ENCODE measurements at regions not wholly inside any gene's neighbourhood (a gene's known extent, or its start where the extent isn't known, plus 50 kb on each side); places are given as distances from the start of the nearest gene placed in this dataset.

GRCh38 chr14:81903477-81903876 lies 369.8 kb upstream of the SEL1L start:
- H3K36me3 ChIP-seq (ENCODE audit: control insufficient read depth, insufficient read depth, low read length): no peaks in the 10 kb centered on the region
- no peaks in the 10 kb centered on the region for H3K4me1 ChIP-seq (ENCODE audit: control insufficient read depth, insufficient read depth, low read length)
- no peak for DNase-seq (ENCODE audit: low read depth in 4 of 6, low spot score in 6 of 6)
- WGBS (ENCODE audit: insufficient coverage): 85% methylated on average over 5 of the region's 5 CpGs
- H3K27ac ChIP-seq (ENCODE audit: low read depth, low read length): no peak overlapping the region
- no peaks in the 10 kb centered on the region for H3K27me3 ChIP-seq (ENCODE audit: control insufficient read depth, insufficient read depth, low read length)
- H3K4me3 ChIP-seq (ENCODE audit: low read depth, low read length): no peak overlapping the region
- H3K9me3 ChIP-seq (ENCODE audit: control insufficient read depth, insufficient read depth, low read length): peaks cover 6% of the 10 kb centered on the region

- Histone ChIP-seq H3K9me3 (ENCODE audit: control insufficient read depth, insufficient read depth, low read length) (no peaks in the 10 kb centered on the region), H3K4me1 (ENCODE audit: control insufficient read depth, insufficient read depth, low read length) (no peaks in the 10 kb centered on the region)
- no CpG with 5 or more reads among the region's 1 CpG for WGBS (ENCODE audit: insufficient coverage)
Observed at GRCh38 chr14:81927070-81927469, 393.4 kb upstream of the SEL1L start.

GRCh38 chr14:81931828-81932227 lies 398.2 kb upstream of the SEL1L start:
- no peaks in the 10 kb centered on the region for H3K27me3 ChIP-seq (ENCODE audit: control insufficient read depth, insufficient read depth, low read length)
- no CpG with 5 or more reads among the region's 1 CpG for WGBS (ENCODE audit: insufficient coverage)
- DNase-seq (ENCODE audit: low read depth in 4 of 6, low spot score in 6 of 6): no peak

More at GRCh38 chr14:81927070-81927469, 393.4 kb upstream of the SEL1L start:
- Histone ChIP-seq H3K27ac (ENCODE audit: low read depth, low read length) (no peak overlapping the region), H3K36me3 (ENCODE audit: control insufficient read depth, insufficient read depth, low read length) (no peaks in the 10 kb centered on the region), H3K27me3 (ENCODE audit: control insufficient read depth, insufficient read depth, low read length) (no peaks in the 10 kb centered on the region), H3K4me3 (ENCODE audit: low read depth, low read length) (no peak overlapping the region)
- DNase-seq (ENCODE audit: low read depth in 4 of 6, low spot score in 6 of 6): no peak

GRCh38 chr14:81936348-81936747 lies 402.7 kb upstream of the SEL1L start:
- H3K36me3 ChIP-seq (ENCODE audit: control insufficient read depth, insufficient read depth, low read length): no peaks in the 10 kb centered on the region
- no peak for DNase-seq (ENCODE audit: low read depth in 4 of 6, low spot score in 6 of 6)
- H3K27me3 ChIP-seq (ENCODE audit: control insufficient read depth, insufficient read depth, low read length): no peaks in the 10 kb centered on the region
- H3K27ac ChIP-seq (ENCODE audit: low read depth, low read length): no peak overlapping the region
- no peak overlapping the region for H3K4me3 ChIP-seq (ENCODE audit: low read depth, low read length)
- H3K4me1 ChIP-seq (ENCODE audit: control insufficient read depth, insufficient read depth, low read length): no peaks in the 10 kb centered on the region
- WGBS (ENCODE audit: insufficient coverage): 33% methylated on average over 1 of the region's 1 CpG
- H3K9me3 ChIP-seq (ENCODE audit: control insufficient read depth, insufficient read depth, low read length): no peaks in the 10 kb centered on the region

More at GRCh38 chr14:81931828-81932227, 398.2 kb upstream of the SEL1L start:
- Histone ChIP-seq H3K4me3 (ENCODE audit: low read depth, low read length) (no peak overlapping the region), H3K4me1 (ENCODE audit: control insufficient read depth, insufficient read depth, low read length) (no peaks in the 10 kb centered on the region), H3K9me3 (ENCODE audit: control insufficient read depth, insufficient read depth, low read length) (no peaks in the 10 kb centered on the region), H3K27ac (ENCODE audit: low read depth, low read length) (no peak overlapping the region), H3K36me3 (ENCODE audit: control insufficient read depth, insufficient read depth, low read length) (no peaks in the 10 kb centered on the region)

DNA sequence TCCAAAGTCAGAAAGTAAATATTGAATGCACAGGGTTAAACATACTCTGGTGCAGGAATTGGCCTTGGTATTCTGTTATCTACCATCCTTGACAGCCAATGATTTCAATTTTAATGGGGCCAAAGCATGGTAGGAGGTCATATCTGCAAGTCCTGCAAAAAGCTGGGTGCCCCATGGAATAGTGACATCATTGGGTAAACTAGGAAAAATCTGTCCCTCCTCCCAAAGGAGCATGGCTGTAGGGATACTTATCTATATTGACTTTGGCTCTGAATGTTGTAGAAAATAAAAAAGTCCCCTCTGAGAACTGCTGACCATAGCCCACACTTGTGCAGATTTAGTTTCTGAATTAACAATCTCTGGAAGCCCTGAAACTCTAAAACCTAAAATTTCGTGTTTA lies 403.2 kb upstream of the SEL1L start:
- no peak for DNase-seq (ENCODE audit: low read depth in 4 of 6, low spot score in 6 of 6)
- Histone ChIP-seq H3K27ac (ENCODE audit: low read depth, low read length) (no peak overlapping the region), H3K36me3 (ENCODE audit: control insufficient read depth, insufficient read depth, low read length) (no peaks in the 10 kb centered on the region), H3K9me3 (ENCODE audit: control insufficient read depth, insufficient read depth, low read length) (no peaks in the 10 kb centered on the region), H3K27me3 (ENCODE audit: control insufficient read depth, insufficient read depth, low read length) (no peaks in the 10 kb centered on the region), H3K4me1 (ENCODE audit: control insufficient read depth, insufficient read depth, low read length) (no peaks in the 10 kb centered on the region), H3K4me3 (ENCODE audit: low read depth, low read length) (no peak overlapping the region)
- 100% methylated on average over 1 of the region's 1 CpG for WGBS (ENCODE audit: insufficient coverage)

- Histone ChIP-seq H3K27ac (ENCODE audit: low read depth, low read length) (no peak overlapping the region), H3K36me3 (ENCODE audit: control insufficient read depth, insufficient read depth, low read length) (no peaks in the 10 kb centered on the region), H3K9me3 (ENCODE audit: control insufficient read depth, insufficient read depth, low read length) (no peaks in the 10 kb centered on the region), H3K4me3 (ENCODE audit: low read depth, low read length) (no peak overlapping the region), H3K27me3 (ENCODE audit: control insufficient read depth, insufficient read depth, low read length) (no peaks in the 10 kb centered on the region), H3K4me1 (ENCODE audit: control insufficient read depth, insufficient read depth, low read length) (no peaks in the 10 kb centered on the region)
- 88% methylated on average over 3 of the region's 3 CpGs for WGBS (ENCODE audit: insufficient coverage)
- no peak for DNase-seq (ENCODE audit: low read depth in 4 of 6, low spot score in 6 of 6)
Observed at GRCh38 chr14:81938341-81938740, 404.7 kb upstream of the SEL1L start.

DNA sequence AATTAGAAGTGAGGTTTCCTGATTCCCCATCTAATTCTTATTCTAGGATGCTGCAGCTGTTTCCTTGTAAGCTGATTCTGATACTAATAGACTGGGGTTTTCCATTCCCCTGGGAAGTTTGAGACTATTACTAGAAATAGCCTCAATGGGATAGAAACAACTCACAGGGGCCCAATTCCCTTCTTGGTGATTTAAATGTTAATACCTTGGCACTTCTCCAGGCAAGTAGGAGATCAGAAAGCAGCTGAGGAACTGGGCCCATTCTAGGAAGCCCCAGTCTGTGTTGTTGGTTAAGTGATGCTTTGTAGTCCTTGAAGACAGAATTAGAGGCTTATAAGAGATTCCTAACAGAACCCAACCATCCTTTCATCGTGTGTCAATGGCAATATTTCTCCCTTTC lies 407.0 kb upstream of the SEL1L start:
- no CpG with 5 or more reads among the region's 1 CpG for WGBS (ENCODE audit: insufficient coverage)

GRCh38 chr14:81942071-81942470 lies 408.4 kb upstream of the SEL1L start:
- H3K27ac ChIP-seq (ENCODE audit: low read depth, low read length): no peak overlapping the region
- no peak for DNase-seq (ENCODE audit: low read depth in 4 of 6, low spot score in 6 of 6)
- H3K4me1 ChIP-seq (ENCODE audit: control insufficient read depth, insufficient read depth, low read length): no peaks in the 10 kb centered on the region
- no peak overlapping the region for H3K4me3 ChIP-seq (ENCODE audit: low read depth, low read length)
- H3K9me3 ChIP-seq (ENCODE audit: control insufficient read depth, insufficient read depth, low read length): no peaks in the 10 kb centered on the region
- H3K36me3 ChIP-seq (ENCODE audit: control insufficient read depth, insufficient read depth, low read length): no peaks in the 10 kb centered on the region
- no peaks in the 10 kb centered on the region for H3K27me3 ChIP-seq (ENCODE audit: control insufficient read depth, insufficient read depth, low read length)

More for the DNA sequence above, 407.0 kb upstream of the SEL1L start:
- Histone ChIP-seq H3K4me3 (ENCODE audit: low read depth, low read length) (no peak overlapping the region), H3K27me3 (ENCODE audit: control insufficient read depth, insufficient read depth, low read length) (no peaks in the 10 kb centered on the region), H3K27ac (ENCODE audit: low read depth, low read length) (no peak overlapping the region), H3K4me1 (ENCODE audit: control insufficient read depth, insufficient read depth, low read length) (no peaks in the 10 kb centered on the region), H3K36me3 (ENCODE audit: control insufficient read depth, insufficient read depth, low read length) (no peaks in the 10 kb centered on the region), H3K9me3 (ENCODE audit: control insufficient read depth, insufficient read depth, low read length) (no peaks in the 10 kb centered on the region)
- DNase-seq (ENCODE audit: low read depth in 4 of 6, low spot score in 6 of 6): peak in 5 of 6 donors; percentile 7 to 86 (median 48)

GRCh38 chr14:81946375-81946774 lies 412.7 kb upstream of the SEL1L start:
- Histone ChIP-seq H3K4me3 (ENCODE audit: low read depth, low read length) (no peak overlapping the region), H3K36me3 (ENCODE audit: control insufficient read depth, insufficient read depth, low read length) (no peaks in the 10 kb centered on the region), H3K27me3 (ENCODE audit: control insufficient read depth, insufficient read depth, low read length) (no peaks in the 10 kb centered on the region), H3K27ac (ENCODE audit: low read depth, low read length) (no peak overlapping the region), H3K9me3 (ENCODE audit: control insufficient read depth, insufficient read depth, low read length) (no peaks in the 10 kb centered on the region), H3K4me1 (ENCODE audit: control insufficient read depth, insufficient read depth, low read length) (no peaks in the 10 kb centered on the region)
- DNase-seq (ENCODE audit: low read depth in 4 of 6, low spot score in 6 of 6): no peak
- WGBS (ENCODE audit: insufficient coverage): no CpG with 5 or more reads among the region's 3 CpGs

- Histone ChIP-seq H3K4me3 (ENCODE audit: low read depth, low read length) (no peak overlapping the region), H3K27ac (ENCODE audit: low read depth, low read length) (peak overlapping the region; percentile 59), H3K9me3 (ENCODE audit: control insufficient read depth, insufficient read depth, low read length) (no peaks in the 10 kb centered on the region), H3K27me3 (ENCODE audit: control insufficient read depth, insufficient read depth, low read length) (no peaks in the 10 kb centered on the region), H3K36me3 (ENCODE audit: control insufficient read depth, insufficient read depth, low read length) (no peaks in the 10 kb centered on the region), H3K4me1 (ENCODE audit: control insufficient read depth, insufficient read depth, low read length) (no peaks in the 10 kb centered on the region)
- DNase-seq (ENCODE audit: low read depth in 4 of 6, low spot score in 6 of 6): peak in 4 of 6 donors; percentile 11 to 72 (median 25)
- 43% methylated on average over 7 of the region's 8 CpGs for WGBS (ENCODE audit: insufficient coverage)
Observed at GRCh38 chr14:81946834-81947798, 413.5 kb upstream of the SEL1L start.
